ENCODE measurements at regions not wholly inside any gene's neighbourhood (a gene's known extent, or its start where the extent isn't known, plus 50 kb on each side); places are given as distances from the start of the nearest gene placed in this dataset.
A peak's percentile ranks its signal among the peaks of the same experiment; 100 is the strongest.

- no peaks in the 10 kb centered on the region for H3K4me1 ChIP-seq
These were observed 64.6 kb upstream of the SIMC1 start for GRCh38 chr5:176173647-176174046.

GRCh38 chr5:176174345-176175025 is 63.7 kb upstream of the SIMC1 start:
- TF ChIP-seq CTCF (IDR thresholded peaks at IDR 0.05) (no peak), POLR2A (IDR thresholded peaks at IDR 0.05) (no peak)
- no peaks in the 10 kb centered on the region for H3K36me3 ChIP-seq
- H3K27me3 ChIP-seq = no peaks in the 10 kb centered on the region
- no peaks in the 10 kb centered on the region for H3K4me1 ChIP-seq
- H3K9me3 ChIP-seq = no peaks in the 10 kb centered on the region
- H3K27ac ChIP-seq = no peak overlapping the region
- no peak for DNase-seq
- H3K4me3 ChIP-seq = no peak overlapping the region

More at GRCh38 chr5:176173647-176174046, 64.6 kb upstream of the SIMC1 start:
- TF ChIP-seq POLR2A (IDR thresholded peaks at IDR 0.05) = no peak
- TF ChIP-seq CTCF (IDR thresholded peaks at IDR 0.05) = no peak
- Histone ChIP-seq H3K36me3 (no peaks in the 10 kb centered on the region), H3K9me3 (no peaks in the 10 kb centered on the region), H3K27ac (no peak overlapping the region), H3K4me3 (no peak overlapping the region), H3K27me3 (no peaks in the 10 kb centered on the region)
- no peak for DNase-seq

GRCh38 chr5:176175101-176175852 is 62.9 kb upstream of the SIMC1 start:
- H3K4me3 ChIP-seq = no peak overlapping the region
- H3K27ac ChIP-seq = no peak overlapping the region
- no peaks in the 10 kb centered on the region for H3K36me3 ChIP-seq
- H3K27me3 ChIP-seq = no peaks in the 10 kb centered on the region
- DNase-seq = no peak
- TF ChIP-seq POLR2A (IDR thresholded peaks at IDR 0.05) = no peak
- no peaks in the 10 kb centered on the region for H3K4me1 ChIP-seq
- no peaks in the 10 kb centered on the region for H3K9me3 ChIP-seq

GRCh38 chr5:176176231-176176630 is 62.0 kb upstream of the SIMC1 start:
- no peaks in the 10 kb centered on the region for H3K9me3 ChIP-seq
- no peaks in the 10 kb centered on the region for H3K36me3 ChIP-seq
- H3K4me1 ChIP-seq = no peaks in the 10 kb centered on the region
- no peak overlapping the region for H3K4me3 ChIP-seq
- no peak for DNase-seq
- H3K27me3 ChIP-seq = no peaks in the 10 kb centered on the region
- TF ChIP-seq POLR2A (IDR thresholded peaks at IDR 0.05) = no peak
- no peak overlapping the region for H3K27ac ChIP-seq

- TF ChIP-seq POLR2A (IDR thresholded peaks at IDR 0.05) (no peak), CTCF (IDR thresholded peaks at IDR 0.05) (peak in 3 of 6 experiments; percentile 17 to 36 (median 28))
- no peaks in the 10 kb centered on the region for H3K4me1 ChIP-seq
These were observed 59.4 kb upstream of the SIMC1 start for GRCh38 chr5:176178789-176179188.

GRCh38 chr5:176180339-176180738 is 57.9 kb upstream of the SIMC1 start:
- H3K4me1 ChIP-seq = no peaks in the 10 kb centered on the region
- H3K9me3 ChIP-seq = no peaks in the 10 kb centered on the region
- no peak overlapping the region for H3K27ac ChIP-seq
- no peak for DNase-seq
- no peak overlapping the region for H3K4me3 ChIP-seq
- TF ChIP-seq CTCF (IDR thresholded peaks at IDR 0.05) = no peak
- no peak for TF ChIP-seq POLR2A (IDR thresholded peaks at IDR 0.05)
- H3K36me3 ChIP-seq = no peaks in the 10 kb centered on the region
- no peaks in the 10 kb centered on the region for H3K27me3 ChIP-seq

More at GRCh38 chr5:176178789-176179188, 59.4 kb upstream of the SIMC1 start:
- Histone ChIP-seq H3K9me3 (no peaks in the 10 kb centered on the region), H3K4me3 (no peak overlapping the region), H3K27ac (no peak overlapping the region), H3K27me3 (no peaks in the 10 kb centered on the region), H3K36me3 (no peaks in the 10 kb centered on the region)
- DNase-seq = no peak

Measured in Peyer's patch (tissue), 4 donors.